ENCODE measurements at regions not wholly inside any gene's neighbourhood (a gene's known extent, or its start where the extent isn't known, plus 50 kb on each side); places are given as distances from the start of the nearest gene placed in this dataset.
"Not testable (repeated sequence)": the region's sequence is repeated elsewhere in the genome, so short reads cannot be mapped to it uniquely, and the experiment has no call there.

- H3K9me3 Mint-ChIP-seq; H3K79me2 ChIP-seq (replicated peaks; ENCODE audit: insufficient read depth); H3F3A ChIP-seq (replicated peaks; ENCODE audit: low read depth); H3K4me3 Mint-ChIP-seq; H4K20me1 ChIP-seq (replicated peaks; ENCODE audit: insufficient read depth); H2AFZ ChIP-seq; H3K27ac ChIP-seq (ENCODE audit: low read depth); H3K27me3 Mint-ChIP-seq (ENCODE audit: insufficient read depth, low read depth, poor library complexity); H3K27me3 ChIP-seq (ENCODE audit: insufficient read depth); H3K4me3 ChIP-seq; H3K36me3 ChIP-seq (ENCODE audit: insufficient read depth); ATAC-seq; H3K4me1 Mint-ChIP-seq; DNase-seq (ENCODE audit: low spot score); H3K4me2 ChIP-seq; H3K9me2 ChIP-seq (ENCODE audit: insufficient read depth); H3K36me3 Mint-ChIP-seq (ENCODE audit: low read depth); H3K4me1 ChIP-seq (ENCODE audit: insufficient read depth); H3K27ac Mint-ChIP-seq: not testable (repeated sequence)
Observed at GRCh38 chr5:92132294-92132908, 749.3 kb upstream of the ARRDC3 start.

- Histone ChIP-seq H2AFZ (no peak overlapping the region), H4K20me1 (replicated peaks; ENCODE audit: insufficient read depth) (no peaks in the 10 kb centered on the region), H3F3A (replicated peaks; ENCODE audit: low read depth) (no peaks in the 10 kb centered on the region), H3K4me1 (ENCODE audit: insufficient read depth) (no peaks in the 10 kb centered on the region), H3K4me2 (no peak overlapping the region), H3K27me3 (ENCODE audit: insufficient read depth) (no peaks in the 10 kb centered on the region), H3K4me3 (no peak overlapping the region), H3K27ac (ENCODE audit: low read depth) (no peak overlapping the region), H3K36me3 (ENCODE audit: insufficient read depth) (no peaks in the 10 kb centered on the region), H3K9me2 (ENCODE audit: insufficient read depth) (no peaks in the 10 kb centered on the region), H3K79me2 (replicated peaks; ENCODE audit: insufficient read depth) (no peaks in the 10 kb centered on the region)
- no peak overlapping the region for H3K4me3 Mint-ChIP-seq
- H3K27me3 Mint-ChIP-seq (ENCODE audit: insufficient read depth, low read depth, poor library complexity) = no peaks in the 10 kb centered on the region
- no peak overlapping the region for H3K27ac Mint-ChIP-seq
- no peaks in the 10 kb centered on the region for H3K9me3 Mint-ChIP-seq
- ATAC-seq (no peak), DNase-seq (ENCODE audit: low spot score) (no peak)
- H3K4me1 Mint-ChIP-seq = no peaks in the 10 kb centered on the region
- H3K36me3 Mint-ChIP-seq (ENCODE audit: low read depth) = no peaks in the 10 kb centered on the region
- TF ChIP-seq NANOG (IDR thresholded peaks at IDR 0.05; ENCODE audit: borderline replicate concordance) (no peak), EZH2 (IDR thresholded peaks at IDR 0.05; ENCODE audit: low read depth, unreplicated experiment) (no peak), ZNF462 (CRISPR knock-in tag; IDR thresholded peaks at IDR 0.05) (no peak), POLR2AphosphoS5 (IDR thresholded peaks at IDR 0.05; ENCODE audit: low read depth) (no peak), ETS1 (IDR thresholded peaks at IDR 0.05) (no peak), REST (IDR thresholded peaks at IDR 0.05; ENCODE audit: unreplicated experiment) (no peak), EZH2phosphoT487 (IDR thresholded peaks at IDR 0.05; ENCODE audit: unreplicated experiment) (no peak), STAT1 (IDR thresholded peaks at IDR 0.05; ENCODE audit: unreplicated experiment) (no peak), JUNB (IDR thresholded peaks at IDR 0.05; ENCODE audit: unreplicated experiment) (no peak), ZNF331 (CRISPR knock-in tag; IDR thresholded peaks at IDR 0.05; ENCODE audit: low read depth) (no peak)
Observed at GRCh38 chr5:92126182-92126581, 743.1 kb upstream of the ARRDC3 start.

Measured in GM23338 (cell line).